ENCODE measurements at regions not wholly inside any gene's neighbourhood (a gene's known extent, or its start where the extent isn't known, plus 50 kb on each side); places are given as distances from the start of the nearest gene placed in this dataset.
A peak's percentile ranks its signal among the peaks of the same experiment; 100 is the strongest.

DNA sequence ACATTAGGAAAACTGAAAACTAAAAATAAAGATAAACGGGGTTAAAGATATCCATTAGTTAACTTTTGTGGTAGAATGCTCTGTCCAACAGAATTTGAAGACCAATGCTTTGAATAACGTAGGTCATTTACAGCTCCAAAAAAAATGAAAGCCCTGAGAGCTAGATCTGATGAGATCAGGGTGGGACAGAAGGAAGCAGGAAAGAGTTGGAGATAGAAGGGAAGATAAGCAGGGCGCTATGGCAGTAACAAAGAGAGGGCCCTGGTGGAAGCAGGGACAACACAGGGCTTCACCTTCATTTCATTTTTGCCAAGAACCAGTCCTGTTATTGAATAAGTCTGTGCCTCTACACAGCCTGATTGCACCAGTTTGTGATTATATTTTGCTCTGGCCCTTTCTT is 51.0 kb upstream of the RGS8 start:
- no peak for DNase-seq

- DNase-seq = peak; percentile 90
Observed at GRCh38 chr1:182739545-182739944, 50.0 kb upstream of the NPL start.
